ENCODE measurements at regions not wholly inside any gene's neighbourhood (a gene's known extent, or its start where the extent isn't known, plus 50 kb on each side); places are given as distances from the start of the nearest gene placed in this dataset.

DNA sequence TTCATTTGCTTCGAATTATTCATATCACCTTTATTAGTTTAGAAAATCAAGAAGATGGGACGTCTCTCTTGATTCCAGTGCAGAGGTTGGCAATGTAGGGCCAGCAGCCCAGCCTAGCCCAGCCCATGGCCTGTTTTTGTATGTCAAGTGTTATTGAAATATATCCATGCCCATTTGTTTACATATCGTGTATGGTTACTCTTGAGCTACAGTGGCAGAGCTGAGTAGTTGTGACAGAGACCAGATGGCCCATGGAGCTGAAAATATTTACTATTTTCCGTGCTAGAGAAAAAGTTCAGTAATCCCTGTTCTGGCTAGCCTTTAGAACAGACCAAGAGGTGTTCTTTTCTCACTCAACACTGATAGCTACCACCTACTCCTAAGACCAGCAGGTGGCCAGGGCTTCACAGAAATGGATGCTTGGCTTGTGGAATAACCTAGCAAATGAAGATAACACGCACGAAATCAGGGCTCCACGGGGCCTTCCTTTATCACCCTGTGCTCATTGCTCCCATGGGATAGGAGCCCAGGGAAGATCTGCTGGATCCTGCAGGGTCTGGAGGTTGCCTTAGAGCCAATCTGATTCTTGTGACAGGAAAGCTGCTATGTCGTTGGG is 123.2 kb upstream of the ANKFN1 start:
- TF ChIP-seq POLR2A (IDR thresholded peaks at IDR 0.05) = no peak
- no peaks in the 10 kb centered on the region for H3K27me3 ChIP-seq
- H3K36me3 ChIP-seq = no peaks in the 10 kb centered on the region
- no peak overlapping the region for H3K4me3 ChIP-seq
- no peaks in the 10 kb centered on the region for H3K9me3 ChIP-seq
- no peak for DNase-seq (ENCODE audit: low spot score in 2 of 2)
- no peak overlapping the region for H3K27ac ChIP-seq
- intact Hi-C loops (cut with DNase I; ENCODE audit: low total_unique reads) = no loop called here
- no peaks in the 10 kb centered on the region for H3K4me1 ChIP-seq

DNA sequence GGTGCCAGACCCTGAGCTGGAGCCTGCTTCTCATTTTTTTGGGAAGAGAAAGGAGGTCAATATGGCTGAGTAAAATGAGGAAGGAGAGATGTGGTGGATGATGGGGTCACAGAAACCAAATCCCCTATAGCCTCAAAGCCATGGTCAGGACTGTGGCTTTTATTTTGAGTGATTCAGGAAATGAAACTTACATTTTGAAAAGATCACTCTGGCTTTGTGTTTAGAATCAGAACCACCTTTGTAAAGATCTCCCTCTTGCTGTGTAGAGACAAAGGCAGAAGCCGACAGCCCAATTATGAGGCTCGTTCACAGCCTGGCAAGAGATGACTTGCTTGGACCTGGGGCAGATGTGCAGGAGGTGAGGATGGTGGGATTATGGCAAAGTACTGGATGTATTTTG is 121.6 kb upstream of the ANKFN1 start:
- intact Hi-C loops (cut with DNase I; ENCODE audit: low total_unique reads) = no loop called here
- no peak for DNase-seq (ENCODE audit: low spot score in 2 of 2)

DNA sequence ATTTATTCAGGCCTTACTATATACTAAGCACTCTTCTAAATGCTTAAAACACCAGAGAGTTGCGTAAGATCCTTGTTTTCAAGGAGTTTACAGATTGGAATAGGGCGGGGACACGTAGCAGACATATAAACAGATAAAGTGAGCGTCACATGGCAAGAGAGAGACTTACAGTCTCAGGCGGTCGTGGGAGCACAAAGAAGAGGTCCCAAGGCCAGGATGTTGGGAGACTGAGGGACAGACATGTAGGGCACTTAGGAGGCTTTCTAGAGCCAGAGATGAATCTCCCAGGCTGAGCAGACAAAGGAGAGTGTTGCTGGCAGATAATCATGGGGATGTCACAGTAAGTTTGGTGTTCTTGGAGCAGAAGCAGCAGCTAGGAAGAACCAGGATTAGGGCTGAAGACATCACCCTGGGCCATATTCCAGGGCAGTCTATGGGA is 119.1 kb upstream of the ANKFN1 start:
- H3K27ac ChIP-seq = peak overlapping the region; percentile 31 to 57
- H3K36me3 ChIP-seq = no peaks in the 10 kb centered on the region
- DNase-seq (ENCODE audit: low spot score in 2 of 2) = no peak
- TF ChIP-seq POLR2A (IDR thresholded peaks at IDR 0.05) = no peak
- TF ChIP-seq, protein P1, sequence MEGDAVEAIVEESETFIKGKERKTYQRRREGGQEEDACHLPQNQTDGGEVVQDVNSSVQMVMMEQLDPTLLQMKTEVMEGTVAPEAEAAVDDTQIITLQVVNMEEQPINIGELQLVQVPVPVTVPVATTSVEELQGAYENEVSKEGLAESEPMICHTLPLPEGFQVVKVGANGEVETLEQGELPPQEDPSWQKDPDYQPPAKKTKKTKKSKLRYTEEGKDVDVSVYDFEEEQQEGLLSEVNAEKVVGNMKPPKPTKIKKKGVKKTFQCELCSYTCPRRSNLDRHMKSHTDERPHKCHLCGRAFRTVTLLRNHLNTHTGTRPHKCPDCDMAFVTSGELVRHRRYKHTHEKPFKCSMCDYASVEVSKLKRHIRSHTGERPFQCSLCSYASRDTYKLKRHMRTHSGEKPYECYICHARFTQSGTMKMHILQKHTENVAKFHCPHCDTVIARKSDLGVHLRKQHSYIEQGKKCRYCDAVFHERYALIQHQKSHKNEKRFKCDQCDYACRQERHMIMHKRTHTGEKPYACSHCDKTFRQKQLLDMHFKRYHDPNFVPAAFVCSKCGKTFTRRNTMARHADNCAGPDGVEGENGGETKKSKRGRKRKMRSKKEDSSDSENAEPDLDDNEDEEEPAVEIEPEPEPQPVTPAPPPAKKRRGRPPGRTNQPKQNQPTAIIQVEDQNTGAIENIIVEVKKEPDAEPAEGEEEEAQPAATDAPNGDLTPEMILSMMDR (IDR thresholded peaks at IDR 0.05) = no peak
- no peak for TF ChIP-seq POLR2AphosphoS5 (IDR thresholded peaks at IDR 0.05)
- H3K4me3 ChIP-seq = no peak overlapping the region
- no peaks in the 10 kb centered on the region for H3K9me3 ChIP-seq
- H3K4me1 ChIP-seq = no peaks in the 10 kb centered on the region
- H3K27me3 ChIP-seq = no peaks in the 10 kb centered on the region
- intact Hi-C loops (cut with DNase I; ENCODE audit: low total_unique reads) = no loop called here

More for the DNA sequence above, 121.6 kb upstream of the ANKFN1 start:
- Histone ChIP-seq H3K36me3 (no peaks in the 10 kb centered on the region), H3K9me3 (no peaks in the 10 kb centered on the region), H3K27me3 (no peaks in the 10 kb centered on the region), H3K4me3 (no peak overlapping the region), H3K4me1 (no peaks in the 10 kb centered on the region), H3K27ac (no peak overlapping the region)
- TF ChIP-seq POLR2A (IDR thresholded peaks at IDR 0.05) (no peak), POLR2AphosphoS5 (IDR thresholded peaks at IDR 0.05) (no peak)
- TF ChIP-seq, protein P1 (IDR thresholded peaks at IDR 0.05) = no peak

DNA sequence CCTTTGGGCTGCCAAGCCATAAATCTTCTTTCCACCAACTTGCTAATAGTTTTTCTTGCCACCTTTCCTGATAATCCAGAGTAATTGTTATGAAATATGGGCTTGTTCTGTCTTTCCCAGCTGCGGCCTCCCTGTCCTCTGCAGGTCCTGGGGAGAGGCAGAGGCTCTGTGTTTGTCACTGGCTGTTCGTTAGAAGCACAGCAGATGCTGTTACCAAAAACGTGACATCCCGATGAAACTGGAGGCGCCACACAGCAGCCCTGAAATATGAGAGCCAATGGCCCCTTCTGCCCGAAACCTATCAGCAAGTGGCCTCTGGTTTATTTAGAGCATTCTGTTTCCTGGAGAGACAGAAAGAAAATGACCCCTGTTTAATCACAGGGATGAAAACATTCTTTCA is 115.1 kb upstream of the ANKFN1 start:
- TF ChIP-seq, protein P1 (IDR thresholded peaks at IDR 0.05) = no peak
- TF ChIP-seq POLR2A (IDR thresholded peaks at IDR 0.05) (no peak), POLR2AphosphoS5 (IDR thresholded peaks at IDR 0.05) (no peak)
- H3K4me1 ChIP-seq = no peaks in the 10 kb centered on the region
- H3K4me3 ChIP-seq = no peak overlapping the region
- DNase-seq (ENCODE audit: low spot score in 2 of 2) = no peak
- no peaks in the 10 kb centered on the region for H3K9me3 ChIP-seq
- no peaks in the 10 kb centered on the region for H3K27me3 ChIP-seq
- intact Hi-C loops (cut with DNase I; ENCODE audit: low total_unique reads) = no loop called here
- no peak overlapping the region for H3K27ac ChIP-seq
- H3K36me3 ChIP-seq = no peaks in the 10 kb centered on the region

DNA sequence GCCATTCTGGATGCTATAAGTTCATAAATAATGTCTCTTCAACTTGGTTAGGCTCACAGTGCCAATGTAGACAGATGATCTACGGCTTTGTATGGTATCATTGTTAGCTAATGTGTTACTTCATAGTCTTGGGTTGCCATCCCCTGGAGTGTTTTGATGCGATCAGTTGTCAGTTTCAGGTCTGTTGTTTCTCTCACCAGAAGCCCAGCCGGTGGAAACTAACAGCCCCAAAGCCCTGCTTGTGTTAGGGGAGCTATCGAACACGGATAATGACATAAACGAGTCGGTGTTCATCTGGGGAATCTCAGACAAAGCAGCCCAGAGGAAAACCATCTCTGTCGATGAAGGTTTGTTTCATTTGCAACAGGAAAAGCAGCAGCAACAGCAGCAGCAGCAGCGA is 107.4 kb upstream of the ANKFN1 start:
- no peaks in the 10 kb centered on the region for H3K4me1 ChIP-seq
- H3K4me3 ChIP-seq = no peak overlapping the region
- no peak overlapping the region for H3K27ac ChIP-seq
- TF ChIP-seq POLR2AphosphoS5 (IDR thresholded peaks at IDR 0.05) = no peak
- TF ChIP-seq POLR2A (IDR thresholded peaks at IDR 0.05) = no peak
- TF ChIP-seq, protein P1 (IDR thresholded peaks at IDR 0.05) = no peak
- no peaks in the 10 kb centered on the region for H3K9me3 ChIP-seq
- H3K36me3 ChIP-seq = no peaks in the 10 kb centered on the region
- intact Hi-C loops (cut with DNase I; ENCODE audit: low total_unique reads) = no loop called here
- no peak for DNase-seq (ENCODE audit: low spot score in 2 of 2)
- peaks cover 0 to 8% of the 10 kb centered on the region in 2 donors for H3K27me3 ChIP-seq

Data from breast epithelium (tissue), 4 donors.